ENCODE measurements at regions not wholly inside any gene's neighbourhood (a gene's known extent, or its start where the extent isn't known, plus 50 kb on each side); places are given as distances from the start of the nearest gene placed in this dataset.

DNA sequence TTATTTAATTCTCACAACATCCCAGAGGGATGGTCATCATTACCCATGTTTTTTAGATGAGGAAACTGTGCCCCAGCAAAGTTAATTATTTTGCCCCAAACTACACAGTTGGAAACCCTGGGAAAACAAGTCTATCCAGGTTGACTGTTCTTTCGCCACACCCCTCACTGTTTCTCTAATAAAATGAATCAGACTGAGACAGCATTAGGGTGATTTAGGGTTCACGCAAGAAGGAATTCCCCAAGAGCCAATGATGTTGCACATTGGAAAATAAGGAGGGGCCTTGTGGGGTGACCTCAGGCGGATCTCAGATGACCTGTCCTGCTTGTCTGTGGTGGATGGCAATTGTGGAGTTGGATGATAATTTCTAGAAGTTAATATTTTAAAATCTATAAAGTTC lies 135.7 kb upstream of the TBX20 start:
- TF ChIP-seq TAF1 (IDR thresholded peaks at IDR 0.05; ENCODE audit: low read depth), result no peak
- TF ChIP-seq EP300 (IDR thresholded peaks at IDR 0.05; ENCODE audit: borderline replicate concordance), result no peak
- no peak for TF ChIP-seq CEBPB (IDR thresholded peaks at IDR 0.05)
- TF ChIP-seq RAD21 (IDR thresholded peaks at IDR 0.05; ENCODE audit: low read depth), result no peak
- TF ChIP-seq MAX (IDR thresholded peaks at IDR 0.05), result no peak
- no peak for TF ChIP-seq NFIC (IDR thresholded peaks at IDR 0.05)
- TF ChIP-seq CREB1 (IDR thresholded peaks at IDR 0.05; ENCODE audit: low read depth), result no peak
- no peak for TF ChIP-seq YY1 (IDR thresholded peaks at IDR 0.05; ENCODE audit: low read depth)
- no peak for TF ChIP-seq EGR1 (IDR thresholded peaks at IDR 0.05)
- TF ChIP-seq FOXM1 (IDR thresholded peaks at IDR 0.05; ENCODE audit: borderline replicate concordance, low read depth), result no peak
- no peak for TF ChIP-seq TCF12 (IDR thresholded peaks at IDR 0.05; ENCODE audit: low read depth)
